Hypothalamus (tissue), 51 donors: ENCODE measurements at regions not wholly inside any gene's neighbourhood (a gene's known extent, or its start where the extent isn't known, plus 50 kb on each side); places are given as distances from the start of the nearest gene placed in this dataset.

Experiments used
- DNase-seq, 51 donors: peaks; one replicate each; lab custom pipeline; 2025; lab: John Stamatoyannopoulos, UW

GRCh38 chr1:232223887-232224286, 406.0 kb downstream of the SIPA1L2 start:
- DNase-seq, result no peak

- DNase-seq, result no peak
Observed at GRCh38 chr1:232223183-232223708, 406.7 kb downstream of the SIPA1L2 start.

GRCh38 chr1:232222614-232223013, 407.3 kb downstream of the SIPA1L2 start:
- no peak for DNase-seq

- no peak for DNase-seq
Observed at GRCh38 chr1:232221802-232222499, 408.0 kb downstream of the SIPA1L2 start.

- no peak for DNase-seq
Observed at GRCh38 chr1:232218955-232219865, 410.7 kb downstream of the SIPA1L2 start.

- DNase-seq, result no peak
Observed at GRCh38 chr1:232213928-232214327, 416.0 kb downstream of the SIPA1L2 start.

- no peak for DNase-seq
Observed at GRCh38 chr1:232212253-232212652, 417.7 kb downstream of the SIPA1L2 start.

GRCh38 chr1:232211149-232211548, 418.8 kb downstream of the SIPA1L2 start:
- DNase-seq, result no peak

- DNase-seq, result no peak
Observed at GRCh38 chr1:232209357-232209756, 420.6 kb downstream of the SIPA1L2 start.

- DNase-seq, result no peak
Observed at GRCh38 chr1:232207073-232207866, 422.7 kb downstream of the SIPA1L2 start.

- DNase-seq, result no peak
Observed at GRCh38 chr1:232204269-232204668, 425.7 kb downstream of the SIPA1L2 start.

GRCh38 chr1:232201024-232201423, 428.9 kb downstream of the SIPA1L2 start:
- no peak for DNase-seq

GRCh38 chr1:232196042-232196441, 433.9 kb downstream of the SIPA1L2 start:
- no peak for DNase-seq

GRCh38 chr1:232194424-232194823, 435.5 kb downstream of the SIPA1L2 start:
- no peak for DNase-seq

GRCh38 chr1:232193451-232193783, 436.5 kb downstream of the SIPA1L2 start:
- DNase-seq, result no peak

GRCh38 chr1:232192781-232193450, 437.0 kb downstream of the SIPA1L2 start:
- no peak for DNase-seq

GRCh38 chr1:232191560-232191959, 438.4 kb downstream of the SIPA1L2 start:
- DNase-seq, result no peak

GRCh38 chr1:232188318-232188717, 441.6 kb downstream of the SIPA1L2 start:
- no peak for DNase-seq

- DNase-seq, result no peak
Observed at GRCh38 chr1:232186931-232187330, 443.0 kb downstream of the SIPA1L2 start.
